ENCODE measurements at regions not wholly inside any gene's neighbourhood (a gene's known extent, or its start where the extent isn't known, plus 50 kb on each side); places are given as distances from the start of the nearest gene placed in this dataset.

GRCh38 chr3:18122264-18122663 lies 302.9 kb downstream of the SATB1 start:
- no peak for DNase-seq
- no peaks in the 10 kb centered on the region for H3K36me3 ChIP-seq
- H3K27ac ChIP-seq: no peak overlapping the region
- no peaks in the 10 kb centered on the region for H3K9me3 ChIP-seq
- 92 to 98% (median 94%) methylated on average over 2 of the region's 2 CpGs for WGBS, 3 donors
- H3K4me1 ChIP-seq (ENCODE audit: insufficient read depth): no peaks in the 10 kb centered on the region
- H3K27me3 ChIP-seq: no peaks in the 10 kb centered on the region
- no peak overlapping the region for H3K4me3 ChIP-seq
- no peak for TF ChIP-seq EP300 (IDR thresholded peaks at IDR 0.05)
- no peak for TF ChIP-seq POLR2A (IDR thresholded peaks at IDR 0.05)
- intact Hi-C loops (cut with DNase I): no loop called here

- Histone ChIP-seq H3K4me1 (ENCODE audit: insufficient read depth) (no peaks in the 10 kb centered on the region), H3K27me3 (no peaks in the 10 kb centered on the region), H3K36me3 (no peaks in the 10 kb centered on the region), H3K9me3 (no peaks in the 10 kb centered on the region), H3K27ac (no peak overlapping the region), H3K4me3 (no peak overlapping the region)
- TF ChIP-seq, protein P1, sequence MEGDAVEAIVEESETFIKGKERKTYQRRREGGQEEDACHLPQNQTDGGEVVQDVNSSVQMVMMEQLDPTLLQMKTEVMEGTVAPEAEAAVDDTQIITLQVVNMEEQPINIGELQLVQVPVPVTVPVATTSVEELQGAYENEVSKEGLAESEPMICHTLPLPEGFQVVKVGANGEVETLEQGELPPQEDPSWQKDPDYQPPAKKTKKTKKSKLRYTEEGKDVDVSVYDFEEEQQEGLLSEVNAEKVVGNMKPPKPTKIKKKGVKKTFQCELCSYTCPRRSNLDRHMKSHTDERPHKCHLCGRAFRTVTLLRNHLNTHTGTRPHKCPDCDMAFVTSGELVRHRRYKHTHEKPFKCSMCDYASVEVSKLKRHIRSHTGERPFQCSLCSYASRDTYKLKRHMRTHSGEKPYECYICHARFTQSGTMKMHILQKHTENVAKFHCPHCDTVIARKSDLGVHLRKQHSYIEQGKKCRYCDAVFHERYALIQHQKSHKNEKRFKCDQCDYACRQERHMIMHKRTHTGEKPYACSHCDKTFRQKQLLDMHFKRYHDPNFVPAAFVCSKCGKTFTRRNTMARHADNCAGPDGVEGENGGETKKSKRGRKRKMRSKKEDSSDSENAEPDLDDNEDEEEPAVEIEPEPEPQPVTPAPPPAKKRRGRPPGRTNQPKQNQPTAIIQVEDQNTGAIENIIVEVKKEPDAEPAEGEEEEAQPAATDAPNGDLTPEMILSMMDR (IDR thresholded peaks at IDR 0.05): no peak
- TF ChIP-seq EP300 (IDR thresholded peaks at IDR 0.05): no peak
- no peak for TF ChIP-seq POLR2A (IDR thresholded peaks at IDR 0.05)
- DNase-seq: no peak
- intact Hi-C loops (cut with DNase I): no loop called here
- 92 to 93% (median 92%) methylated on average over 2 of the region's 2 CpGs for WGBS, 3 donors
Observed at GRCh38 chr3:18121020-18121419, 304.1 kb downstream of the SATB1 start.

DNA sequence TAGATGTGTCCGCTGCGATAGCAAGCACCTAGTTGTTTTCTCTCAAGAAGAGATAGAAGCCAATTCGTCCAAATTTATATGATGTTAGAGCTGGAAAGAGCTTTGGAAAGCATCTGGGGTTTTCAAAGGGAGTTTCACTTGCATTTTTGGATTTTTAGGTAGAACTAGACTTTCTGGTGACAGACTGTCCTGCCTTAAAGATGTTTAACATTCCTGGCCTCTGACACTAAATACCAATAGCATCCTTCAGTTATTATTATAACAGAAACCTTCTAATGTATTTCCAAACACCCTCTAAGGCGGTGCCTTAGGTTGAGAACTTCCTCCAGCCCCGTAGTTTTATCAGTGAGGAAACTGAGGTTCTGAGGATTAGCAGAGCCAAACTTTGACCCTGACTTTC lies 305.3 kb downstream of the SATB1 start:
- no peak for DNase-seq

DNA sequence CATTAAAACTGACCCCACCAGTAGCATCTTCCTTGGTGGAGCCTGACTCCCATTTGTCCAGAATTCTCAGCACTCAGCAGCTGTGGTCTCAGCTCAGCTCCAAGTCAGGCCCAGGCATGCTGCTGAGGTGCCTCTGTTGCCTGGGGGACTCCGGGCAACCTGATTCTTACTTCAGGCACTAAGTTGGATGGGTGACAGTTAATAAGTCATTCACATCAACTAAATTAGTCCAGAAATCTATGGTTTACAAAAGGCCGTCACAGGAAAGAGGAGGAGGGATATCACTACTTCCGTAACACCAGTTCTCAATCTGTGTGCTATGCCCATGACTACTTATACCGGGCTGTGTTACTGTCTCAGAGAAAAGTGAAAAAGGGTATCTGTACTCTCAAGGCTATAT lies 310.2 kb downstream of the SATB1 start:
- TF ChIP-seq POLR2A (IDR thresholded peaks at IDR 0.05): no peak
- TF ChIP-seq, protein P1 (IDR thresholded peaks at IDR 0.05): no peak
- no peak for TF ChIP-seq EP300 (IDR thresholded peaks at IDR 0.05)
- Histone ChIP-seq H3K4me1 (ENCODE audit: insufficient read depth) (no peaks in the 10 kb centered on the region), H3K4me3 (no peak overlapping the region), H3K27me3 (no peaks in the 10 kb centered on the region), H3K36me3 (no peaks in the 10 kb centered on the region), H3K27ac (no peak overlapping the region), H3K9me3 (no peaks in the 10 kb centered on the region)
- intact Hi-C loops (cut with DNase I): no loop called here
- no peak for DNase-seq
- 90 to 94% (median 94%) methylated on average over 4 of the region's 4 CpGs for WGBS, 3 donors

More for the DNA sequence above, 305.3 kb downstream of the SATB1 start:
- intact Hi-C loops (cut with DNase I): no loop called here
- no peak overlapping the region for H3K4me3 ChIP-seq
- H3K27me3 ChIP-seq: no peaks in the 10 kb centered on the region
- H3K27ac ChIP-seq: no peak overlapping the region
- TF ChIP-seq EP300 (IDR thresholded peaks at IDR 0.05) (no peak), POLR2A (IDR thresholded peaks at IDR 0.05) (no peak)
- TF ChIP-seq, protein P1 (IDR thresholded peaks at IDR 0.05): no peak
- WGBS, 3 donors: 45 to 65% (median 61%) methylated on average over 5 of the region's 5 CpGs
- H3K36me3 ChIP-seq: no peaks in the 10 kb centered on the region
- H3K9me3 ChIP-seq: no peaks in the 10 kb centered on the region
- H3K4me1 ChIP-seq (ENCODE audit: insufficient read depth): no peaks in the 10 kb centered on the region

GRCh38 chr3:18113417-18113816 lies 311.7 kb downstream of the SATB1 start:
- no peaks in the 10 kb centered on the region for H3K4me1 ChIP-seq (ENCODE audit: insufficient read depth)
- TF ChIP-seq POLR2A (IDR thresholded peaks at IDR 0.05) (no peak), EP300 (IDR thresholded peaks at IDR 0.05) (no peak)
- TF ChIP-seq, protein P1 (IDR thresholded peaks at IDR 0.05): no peak

More at GRCh38 chr3:18113417-18113816, 311.7 kb downstream of the SATB1 start:
- H3K4me3 ChIP-seq: no peak overlapping the region
- H3K9me3 ChIP-seq: no peaks in the 10 kb centered on the region
- no peak overlapping the region for H3K27ac ChIP-seq
- intact Hi-C loops (cut with DNase I): no loop called here
- H3K27me3 ChIP-seq: no peaks in the 10 kb centered on the region
- WGBS, 3 donors: 81 to 88% (median 81%) methylated on average over 4 of the region's 4 CpGs
- H3K36me3 ChIP-seq: no peaks in the 10 kb centered on the region
- DNase-seq: no peak

Data from ovary (tissue), 7 donors.